SW480 (cell line): ENCODE measurements at regions not wholly inside any gene's neighbourhood (a gene's known extent, or its start where the extent isn't known, plus 50 kb on each side); places are given as distances from the start of the nearest gene placed in this dataset.
"Not testable (repeated sequence)": the region's sequence is repeated elsewhere in the genome, so short reads cannot be mapped to it uniquely, and the experiment has no call there.

Experiments used
- DNase-seq: peaks from one replicate; pipeline ENCODE4 v3.0.0-alpha.2; 2016; ENCODE audit warnings: low spot score

DNA sequence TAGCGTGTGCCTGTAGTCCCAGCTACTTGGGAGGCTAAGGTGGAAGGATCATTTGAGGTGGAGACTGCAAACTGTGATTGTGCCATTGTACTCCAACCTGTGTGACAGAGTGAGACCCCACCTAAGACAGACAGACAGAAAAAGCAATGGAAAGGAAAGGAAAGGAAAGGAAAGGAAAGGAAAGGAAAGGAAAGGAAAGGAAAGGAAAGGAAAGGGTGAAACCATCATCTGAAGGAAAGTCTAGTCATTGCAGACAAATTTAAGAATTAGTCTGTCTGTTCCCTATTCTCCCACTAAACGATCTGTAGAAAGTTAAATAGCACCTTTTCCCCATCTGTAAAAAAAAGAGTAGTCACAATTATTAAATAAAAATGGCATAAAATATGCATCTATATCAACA, 91.1 kb upstream of the SKAP2 start:
- no peak for DNase-seq

DNA sequence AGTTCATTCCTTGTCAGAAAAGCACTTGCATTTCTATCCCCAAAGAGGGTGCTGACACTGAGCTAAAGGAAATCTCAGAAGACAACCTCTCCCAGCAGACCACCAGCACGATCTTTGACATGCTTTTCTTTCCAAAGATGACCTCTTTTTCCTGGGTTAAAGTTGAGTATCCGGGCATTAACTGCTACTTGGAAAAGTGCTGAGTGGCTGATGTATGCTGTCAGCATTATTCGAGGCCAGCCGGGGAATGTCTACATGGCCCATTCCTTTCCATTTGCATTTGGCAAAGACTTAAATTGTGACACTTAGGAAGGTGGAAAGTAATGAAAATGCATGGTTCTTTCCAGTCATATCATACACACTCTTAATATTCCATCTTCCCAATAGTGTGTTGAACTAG, 90.6 kb upstream of the SKAP2 start:
- no peak for DNase-seq

DNA sequence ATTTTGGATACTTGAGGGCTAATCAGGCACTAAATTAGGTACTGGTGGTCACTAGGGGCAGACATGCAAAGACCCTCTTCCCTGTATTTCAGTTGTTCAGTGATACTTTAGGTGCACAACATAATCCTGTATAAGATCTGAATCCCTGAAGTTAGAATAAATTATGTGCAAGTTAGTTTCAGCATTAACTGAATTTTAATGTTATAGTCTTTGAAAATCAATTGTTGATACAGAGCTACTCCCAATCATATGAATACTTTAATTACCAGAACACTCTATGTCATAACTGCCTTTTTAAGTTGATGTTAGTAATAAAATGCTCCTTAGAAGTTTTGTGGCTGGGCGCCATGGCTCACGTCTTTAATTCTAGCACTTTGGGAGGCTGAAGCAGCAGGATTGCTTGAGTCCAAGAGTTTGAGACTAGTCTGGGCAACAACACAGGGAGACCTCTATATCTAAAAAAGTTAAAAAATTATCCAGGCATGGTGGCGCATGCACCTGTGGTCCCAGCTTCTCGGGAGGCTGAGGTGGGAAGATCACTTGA, 87.1 kb upstream of the SKAP2 start:
- no peak for DNase-seq

DNA sequence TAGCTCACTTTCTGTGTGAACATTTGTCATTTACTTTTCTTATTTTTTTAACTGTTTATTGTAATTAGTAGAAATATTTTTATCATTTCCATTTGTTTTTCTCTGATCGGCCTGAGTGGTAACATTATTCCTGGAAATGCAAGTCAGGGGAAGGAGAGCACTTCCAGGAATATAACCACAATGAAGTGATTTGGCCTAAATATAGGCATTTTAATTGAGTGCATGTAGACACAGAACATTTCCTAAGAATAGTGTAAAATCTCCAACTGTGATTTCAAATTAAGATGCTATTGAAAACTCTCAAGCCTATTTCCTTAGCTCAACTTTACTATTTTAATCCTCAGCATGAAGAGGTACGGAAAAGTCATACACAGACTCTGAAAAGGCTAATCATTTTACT, 86.5 kb upstream of the SKAP2 start:
- no peak for DNase-seq

DNA sequence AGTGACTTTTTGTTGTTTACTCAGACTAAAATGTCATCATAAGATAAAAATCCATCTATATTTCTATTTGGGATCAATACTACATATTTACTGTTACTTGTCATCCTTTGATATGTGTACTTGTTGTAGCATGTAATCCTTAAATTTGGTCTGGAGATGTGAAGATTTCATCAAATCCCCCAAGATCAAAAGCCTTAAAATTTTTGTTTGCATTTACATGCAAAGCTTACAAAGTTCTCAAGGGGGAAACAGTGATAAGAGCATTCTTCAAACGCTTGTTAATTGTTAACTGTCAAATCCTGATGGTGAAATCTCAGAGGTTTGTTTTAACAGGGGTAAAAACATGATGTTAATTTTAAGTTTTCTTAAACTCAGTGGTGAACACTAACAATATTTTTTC, 84.9 kb upstream of the SKAP2 start:
- DNase-seq: no peak

DNA sequence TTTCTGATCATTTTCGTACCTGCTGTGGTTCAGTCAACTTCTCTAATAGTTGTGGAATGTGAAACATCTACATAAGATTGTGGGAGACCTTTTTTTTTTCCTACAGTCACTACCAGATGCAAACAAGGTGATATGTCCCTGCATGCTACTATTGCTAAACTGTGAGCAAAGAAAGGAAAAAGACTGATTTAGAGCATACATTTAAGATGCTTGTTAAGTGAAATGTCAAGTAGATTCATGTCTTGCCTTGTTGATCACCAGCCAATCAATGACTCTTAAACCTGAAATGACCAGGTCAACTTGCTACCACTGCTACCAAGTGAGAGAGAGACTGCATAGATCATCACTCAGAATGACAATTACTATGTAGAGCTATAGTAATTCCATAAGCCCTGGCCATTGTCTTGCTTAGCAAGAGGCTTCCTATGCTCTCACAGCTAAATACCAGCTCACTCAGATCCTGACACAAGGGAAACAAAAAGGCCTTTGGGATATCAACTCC, 84.3 kb upstream of the SKAP2 start:
- no peak for DNase-seq

DNA sequence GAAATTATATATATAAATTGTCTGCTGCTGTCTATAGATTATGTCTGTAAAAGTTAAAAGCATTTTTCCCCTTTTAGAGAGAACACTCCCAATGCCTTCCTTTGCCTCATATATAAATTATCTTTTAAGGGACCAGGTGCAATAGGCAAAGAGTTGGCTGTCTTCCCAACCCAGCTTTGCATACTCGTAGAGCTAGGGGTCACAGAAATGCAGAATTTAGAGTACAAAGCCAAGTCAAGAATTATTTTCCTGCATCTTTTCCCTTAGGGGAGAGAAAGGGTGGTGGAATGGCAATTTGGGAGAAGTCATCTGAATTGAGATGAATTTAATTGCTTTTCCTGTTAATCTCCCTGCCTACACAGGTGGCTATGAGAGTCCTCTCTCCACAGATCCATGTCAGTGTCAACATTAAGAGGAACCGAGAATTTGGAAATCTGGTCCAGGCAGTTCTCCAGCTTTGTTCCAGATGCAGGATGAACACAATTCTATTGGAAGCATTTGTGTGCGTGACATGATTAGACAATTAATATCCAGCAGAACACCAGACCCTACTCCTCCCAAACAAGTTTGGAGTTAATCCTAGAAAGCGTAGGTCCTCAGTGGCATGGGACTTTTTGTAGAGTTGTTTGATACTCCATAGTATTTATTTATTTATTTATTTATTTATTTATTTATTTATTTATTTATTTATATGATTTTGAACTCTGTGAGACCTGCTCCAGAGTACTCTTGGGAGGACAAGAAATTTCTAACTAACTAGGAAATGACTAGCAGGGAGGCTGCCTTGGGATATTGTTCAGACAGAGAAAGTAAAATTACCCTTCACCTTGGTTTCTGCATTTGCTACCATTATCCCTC, 80.3 kb upstream of the SKAP2 start:
- DNase-seq: no peak

DNA sequence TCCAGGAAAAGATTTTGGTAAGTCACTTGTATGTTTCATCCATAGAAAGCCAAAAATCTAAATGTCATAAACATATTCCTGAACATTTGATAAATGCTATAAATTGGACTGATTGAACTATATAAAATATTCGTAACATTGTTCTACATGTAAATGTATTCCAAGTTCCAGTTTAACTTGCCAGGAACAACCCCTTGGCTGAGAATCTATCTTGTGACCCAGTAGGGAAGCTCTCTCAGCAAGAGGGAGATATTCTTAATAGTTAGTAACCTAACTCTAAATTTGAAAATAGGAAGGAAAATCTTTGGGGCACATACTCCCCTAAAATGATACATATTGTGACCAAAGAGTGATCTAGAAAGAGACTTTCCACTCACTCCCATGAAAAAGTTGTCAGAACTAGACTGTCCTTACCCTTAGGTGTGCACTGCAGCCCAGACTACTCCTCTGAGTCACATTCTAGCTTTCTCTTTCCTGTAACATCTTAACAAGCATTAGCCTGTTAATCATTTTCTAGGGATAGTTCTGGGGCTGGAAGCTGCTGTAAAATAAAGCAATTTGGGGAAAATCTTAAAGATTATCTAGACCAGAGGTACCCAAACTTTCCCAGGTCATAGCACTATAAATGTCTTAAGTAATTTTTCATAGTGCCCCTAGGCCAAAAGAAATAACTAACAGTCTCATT, 73.7 kb upstream of the SKAP2 start:
- peak; percentile 18 for DNase-seq

DNA sequence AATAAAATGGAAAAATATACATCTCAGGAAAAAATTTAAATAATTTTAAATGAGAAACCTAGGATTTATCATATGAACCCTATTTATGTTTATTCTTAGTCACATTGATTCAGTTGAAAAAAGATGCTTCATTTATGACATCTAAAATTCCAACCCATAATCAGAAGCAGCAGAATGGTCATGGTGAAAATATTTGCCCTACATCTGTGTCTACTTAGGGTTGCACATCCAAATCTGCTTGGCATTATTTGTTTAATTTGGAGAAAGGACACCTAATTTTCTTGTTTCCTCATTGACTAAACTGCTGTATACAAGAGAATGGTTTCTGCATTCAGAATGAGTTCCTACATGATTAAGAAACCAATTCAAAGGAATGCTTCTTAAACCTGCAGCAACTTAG, 72.9 kb upstream of the SKAP2 start:
- no peak for DNase-seq

DNA sequence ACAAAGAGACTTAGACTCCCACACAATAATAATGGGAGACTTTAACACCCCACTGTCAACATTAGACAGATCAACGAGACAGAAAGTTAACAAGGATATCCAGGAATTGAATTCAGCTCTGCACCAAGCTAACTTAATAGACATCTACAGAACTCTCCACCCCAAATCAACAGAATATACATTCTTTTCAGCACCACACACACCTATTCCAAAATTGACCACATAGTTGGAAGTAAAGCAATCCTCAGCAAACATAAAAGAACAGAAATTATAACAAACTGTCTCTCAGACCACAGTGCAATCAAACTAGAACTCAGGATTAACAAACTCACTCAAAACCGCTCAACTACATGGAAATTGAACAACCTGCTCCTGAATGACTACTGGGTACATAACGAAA, 68.2 kb upstream of the SKAP2 start:
- not testable (repeated sequence) for DNase-seq

DNA sequence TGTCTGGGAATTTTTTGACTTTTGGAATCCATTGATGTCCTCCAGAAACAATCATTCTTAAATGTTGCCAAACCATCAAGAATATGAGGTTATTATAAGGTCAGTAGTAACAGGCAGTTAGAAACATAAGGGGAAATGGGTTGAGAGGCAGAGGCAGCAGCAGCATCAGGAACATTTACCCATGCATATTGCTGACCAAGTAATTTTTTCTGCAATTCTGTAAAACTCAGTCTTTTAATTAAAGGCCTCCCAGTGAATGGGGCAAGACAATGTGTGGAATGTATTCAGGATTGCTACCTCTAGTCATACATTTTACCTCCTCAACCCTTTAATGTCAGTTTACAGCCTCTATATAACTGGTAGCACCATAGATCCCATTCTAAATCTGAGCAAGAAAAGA, 66.5 kb upstream of the SKAP2 start:
- no peak for DNase-seq

DNA sequence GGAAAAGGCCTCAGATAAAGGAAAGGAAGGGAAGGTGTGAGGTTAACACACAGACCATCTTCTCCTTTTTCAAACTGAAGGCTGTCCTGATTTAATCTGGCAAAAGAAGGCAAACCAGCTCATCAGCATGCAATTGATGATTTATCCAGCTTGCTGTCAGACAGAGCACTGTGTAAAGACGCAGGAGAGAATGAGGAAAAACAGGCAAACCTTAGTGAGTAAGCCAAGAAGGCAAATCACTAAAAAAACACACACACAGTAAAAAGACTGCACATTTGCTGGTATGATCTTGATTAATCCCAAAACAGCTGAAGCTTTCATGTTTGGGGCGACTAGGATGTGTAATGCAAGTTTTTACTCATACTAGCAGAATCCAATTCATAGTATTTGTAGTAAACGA, 65.8 kb upstream of the SKAP2 start:
- no peak for DNase-seq

DNA sequence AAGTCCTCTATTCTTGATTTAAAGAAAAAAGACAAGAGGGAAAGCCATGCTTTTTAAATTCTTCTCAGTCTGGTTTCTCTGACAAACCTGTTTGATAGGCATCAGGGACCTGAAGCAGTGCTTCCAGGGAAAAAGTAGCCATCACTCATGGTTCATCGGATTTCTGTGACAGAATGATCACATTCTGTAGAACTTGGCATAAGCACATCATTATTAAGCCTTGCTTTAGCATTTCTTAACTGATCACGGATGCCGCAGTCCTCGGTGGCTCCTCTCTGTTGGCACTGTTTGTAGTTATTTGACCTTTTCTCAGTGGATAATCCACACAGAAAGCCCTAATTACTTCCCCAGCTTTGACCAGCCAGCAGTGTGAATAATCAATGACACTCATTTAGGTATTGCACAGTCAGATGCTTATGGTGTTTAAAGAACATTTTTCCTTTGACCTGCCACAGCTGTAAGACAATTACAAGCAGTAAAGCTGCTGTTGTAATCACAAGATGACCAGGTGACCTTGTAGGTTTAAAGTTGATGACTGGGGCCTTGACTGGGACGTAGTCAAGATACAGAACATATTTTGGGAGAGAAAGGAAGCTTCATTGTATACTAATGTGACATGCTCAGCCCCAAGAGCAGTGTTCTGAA, 64.4 kb upstream of the SKAP2 start:
- no peak for DNase-seq

DNA sequence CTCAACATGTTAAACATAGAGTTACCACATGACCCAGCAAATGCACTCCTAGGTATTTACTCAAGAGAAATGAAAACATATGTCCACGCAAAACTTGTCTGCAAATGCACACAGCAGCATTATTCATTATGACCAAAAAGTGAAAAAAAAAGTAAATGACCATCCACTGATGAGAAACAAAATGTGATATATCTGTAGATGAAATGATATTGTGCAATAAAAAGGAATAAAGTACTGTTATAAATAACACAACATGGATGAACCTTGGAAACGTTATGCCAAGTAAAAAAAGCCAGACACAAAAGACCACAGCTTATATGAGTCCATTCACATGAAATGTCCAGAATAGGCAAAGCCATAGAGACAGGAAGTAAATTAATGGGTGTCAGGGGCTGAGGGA, 61.4 kb upstream of the SKAP2 start:
- no peak for DNase-seq

DNA sequence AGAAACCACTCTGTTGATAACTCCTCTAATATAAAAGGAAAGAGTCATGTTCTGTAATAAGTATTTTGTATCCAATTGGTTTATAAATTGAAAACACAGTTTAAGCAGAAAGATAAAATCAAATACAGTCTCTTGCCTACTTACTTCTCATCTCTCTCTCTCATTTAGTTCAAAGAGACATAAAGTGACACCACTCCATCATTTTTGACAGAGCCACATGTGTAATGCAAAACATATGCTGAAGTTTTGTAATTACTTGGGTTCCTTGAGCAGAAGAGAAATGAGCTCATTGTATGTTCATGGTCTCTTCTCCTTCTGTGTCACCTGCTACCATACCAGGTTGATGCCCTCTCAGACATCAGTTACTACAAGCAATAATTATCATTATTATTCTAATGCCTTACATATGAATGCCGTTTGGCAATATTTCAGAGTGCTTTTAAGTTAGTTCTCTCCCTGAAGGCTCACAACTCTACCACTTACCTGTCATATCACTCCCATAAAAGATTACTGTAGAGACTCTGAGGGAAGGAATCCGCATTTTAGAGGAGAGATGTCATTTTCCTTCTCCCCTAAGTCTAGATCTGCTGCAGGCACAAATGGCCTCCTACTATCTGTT, 59.9 kb upstream of the SKAP2 start:
- DNase-seq: no peak

DNA sequence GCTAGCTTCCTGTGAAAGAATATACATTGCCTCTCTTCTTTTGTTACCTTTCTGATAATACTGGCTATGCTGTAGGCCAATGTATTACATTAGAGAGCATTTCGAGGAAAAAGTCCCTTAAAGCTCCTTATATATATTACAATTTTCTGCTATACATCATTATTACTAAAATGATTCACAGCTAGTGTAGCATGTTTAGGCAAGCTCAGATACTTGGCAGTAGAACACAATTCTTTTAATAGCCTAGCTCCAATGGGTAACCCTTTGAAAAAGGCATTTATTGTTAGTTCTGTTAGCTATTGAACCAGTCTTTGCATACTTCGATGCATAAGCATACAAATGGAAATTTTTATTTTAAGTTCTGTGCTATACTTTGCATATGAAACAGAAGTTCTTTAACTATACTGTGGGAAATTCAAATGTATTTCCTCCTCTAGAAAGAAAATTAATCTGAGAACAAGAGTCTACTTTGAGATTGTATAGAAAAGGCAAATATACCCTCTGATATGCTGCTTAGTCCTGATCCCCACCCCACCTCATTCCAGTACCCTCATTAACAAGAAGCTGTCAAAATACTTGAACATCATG, 55.6 kb upstream of the SKAP2 start:
- no peak for DNase-seq

DNA sequence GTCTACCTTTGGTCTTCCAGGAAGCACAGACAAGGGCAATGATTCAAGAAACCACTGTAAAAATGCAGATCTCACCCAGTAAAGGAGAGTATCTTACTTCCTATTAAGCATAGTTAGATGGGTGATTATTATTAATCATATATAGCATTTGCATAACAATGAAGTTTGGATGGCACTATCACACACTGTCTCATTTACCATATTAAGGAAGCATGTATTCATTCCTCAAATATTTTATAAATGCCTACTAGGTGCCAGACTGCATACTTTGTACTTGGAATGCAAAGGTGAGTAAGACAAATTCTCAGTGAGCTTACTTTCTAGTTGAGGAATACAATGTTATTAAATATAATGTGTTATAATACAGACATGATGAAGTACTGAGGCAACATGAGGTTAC, 53.9 kb upstream of the SKAP2 start:
- DNase-seq: no peak

DNA sequence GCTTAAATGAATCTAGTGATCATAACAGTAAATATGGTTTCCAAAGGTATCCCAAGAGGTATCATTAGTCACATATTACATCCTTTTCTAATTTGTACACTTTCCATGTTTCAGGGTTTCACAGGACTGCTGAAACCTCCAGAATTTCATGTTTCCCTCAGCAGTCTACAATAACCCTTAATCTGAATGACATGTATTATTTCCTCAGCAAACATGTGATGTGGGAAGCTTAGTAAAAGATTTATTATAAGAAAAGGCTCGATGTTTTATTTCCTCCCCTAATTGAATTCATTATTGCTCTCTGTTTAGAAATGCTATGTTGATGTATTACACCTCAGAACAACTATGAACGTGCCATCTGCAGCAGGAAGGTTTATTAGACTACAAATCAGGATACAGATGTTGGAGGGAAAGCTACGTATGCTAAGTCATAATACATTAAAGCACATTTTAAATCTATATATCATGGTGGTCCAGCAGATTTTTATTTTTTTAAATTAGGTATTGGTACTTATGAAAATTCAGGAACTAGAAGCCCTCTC, 52.5 kb upstream of the SKAP2 start:
- DNase-seq: no peak

DNA sequence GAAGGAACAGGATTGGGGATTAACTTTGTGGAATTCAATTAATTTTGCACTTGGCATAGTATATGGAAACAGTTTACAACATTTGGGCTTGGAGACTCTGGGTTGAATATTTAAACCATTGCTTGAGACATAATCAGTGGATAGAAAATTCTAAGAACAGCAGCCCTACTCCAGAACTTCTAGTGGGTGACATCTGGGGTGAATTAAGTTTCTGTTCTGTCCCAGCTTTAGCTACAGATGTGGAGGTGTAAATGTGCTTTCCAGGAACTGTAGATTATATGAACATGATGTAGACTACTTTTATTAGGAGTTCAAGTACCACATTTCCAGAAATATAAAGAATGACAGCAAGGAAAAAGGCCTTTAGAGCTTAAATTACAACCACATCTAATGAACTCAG, 51.9 kb upstream of the SKAP2 start:
- DNase-seq: no peak
